Cardiac septum (tissue), 1 donor: ENCODE measurements at regions not wholly inside any gene's neighbourhood (a gene's known extent, or its start where the extent isn't known, plus 50 kb on each side); places are given as distances from the start of the nearest gene placed in this dataset.

Experiments
- DNase-seq: peaks from one replicate; pipeline ENCODE4 v3.0.0-alpha.2; 2020; ENCODE audit warnings: low spot score
- intact Hi-C: fragments of 100-400 bp; cut with DNase I; formaldehyde crosslinking; loops from one replicate; pipeline ENCODE4 v1.14.0; 2022
- donor health status: DM: no; HTN: no; CAD: no.

DNA sequence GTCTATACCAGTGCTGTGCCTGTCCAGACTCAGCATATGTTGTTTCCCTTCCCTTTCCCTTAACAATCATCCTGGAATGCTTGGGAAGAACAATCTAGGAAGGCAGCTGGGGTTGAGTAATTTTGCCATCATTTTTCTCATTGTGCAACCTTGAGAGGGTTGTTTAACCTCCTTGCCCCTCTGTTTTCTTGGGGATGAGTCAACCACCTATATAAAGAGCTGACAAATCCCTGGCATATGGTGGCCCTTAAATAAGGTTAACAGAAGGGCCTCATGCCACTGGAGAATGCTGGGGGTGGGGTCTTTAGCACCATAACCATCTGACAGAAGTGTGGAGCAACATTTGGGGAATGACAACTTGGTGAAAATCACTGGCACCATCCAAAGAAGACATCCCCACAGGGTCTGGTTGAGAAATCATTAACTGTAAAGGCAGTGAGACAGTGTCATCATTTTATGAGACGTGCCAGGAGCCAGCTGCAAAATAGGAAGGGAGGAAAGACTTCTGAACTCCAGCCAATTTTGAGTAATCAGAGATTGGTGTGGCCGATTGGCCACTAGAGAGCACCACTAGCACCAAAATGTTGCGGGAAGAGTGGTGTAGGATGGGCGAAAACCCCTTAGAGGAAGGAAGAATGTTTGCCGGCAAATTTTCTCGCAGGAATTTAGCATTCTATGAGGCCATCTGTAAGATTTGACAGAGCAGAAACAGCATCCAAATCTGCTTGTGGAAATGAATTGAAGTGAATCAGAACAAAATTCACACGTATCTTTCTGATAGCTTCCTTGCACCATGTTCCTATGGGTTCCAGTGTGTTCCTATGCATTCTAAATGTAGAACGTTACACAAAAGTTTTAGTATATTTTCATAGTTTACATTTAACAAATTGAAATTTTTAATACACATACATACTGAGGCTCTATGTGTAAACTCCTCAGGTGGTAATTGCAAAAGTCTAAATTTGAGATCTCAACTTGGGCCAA lies 113.8 kb downstream of the MSX2 start:
- intact Hi-C loops: no loop called here
- DNase-seq: no peak

DNA sequence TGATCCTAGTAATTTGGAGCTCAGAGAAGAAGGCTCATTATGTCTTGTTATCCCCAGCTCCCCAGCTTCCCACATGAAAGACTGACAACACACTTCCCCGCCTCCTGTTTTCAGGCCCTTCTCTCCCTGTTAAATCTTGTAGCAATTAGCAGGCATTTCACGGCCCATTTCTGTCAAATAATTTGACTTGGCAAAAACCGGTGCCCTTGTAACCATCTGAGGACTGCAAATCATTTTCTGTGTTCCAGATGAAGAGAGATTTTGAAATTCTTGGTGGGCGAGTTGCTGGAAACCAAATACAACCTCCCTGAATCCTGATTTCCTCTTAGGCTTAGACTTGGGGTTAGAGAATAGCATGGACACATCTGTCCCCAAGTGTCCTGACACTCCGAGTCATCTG lies 109.7 kb downstream of the MSX2 start:
- intact Hi-C loops: no loop called here
- DNase-seq: no peak

DNA sequence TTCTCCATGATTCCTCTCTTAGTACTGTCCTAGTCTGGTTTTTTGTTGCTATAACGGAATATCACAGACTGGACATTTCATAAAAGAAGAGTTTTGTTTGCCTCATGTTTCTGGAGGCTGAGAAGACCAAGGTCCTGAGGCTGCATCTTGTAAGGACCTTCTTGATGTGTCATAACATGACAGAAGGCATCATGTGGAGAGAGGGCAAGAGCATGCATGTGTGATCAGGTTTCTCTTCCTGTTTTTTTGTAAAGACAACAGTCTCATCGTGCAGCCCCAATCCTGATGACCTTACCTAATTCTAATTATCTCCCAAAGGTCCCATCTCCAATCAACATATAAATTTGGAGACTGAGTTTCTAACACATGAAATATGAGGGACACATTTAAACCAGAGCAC lies 108.4 kb downstream of the MSX2 start:
- intact Hi-C loops: no loop called here
- no peak for DNase-seq

DNA sequence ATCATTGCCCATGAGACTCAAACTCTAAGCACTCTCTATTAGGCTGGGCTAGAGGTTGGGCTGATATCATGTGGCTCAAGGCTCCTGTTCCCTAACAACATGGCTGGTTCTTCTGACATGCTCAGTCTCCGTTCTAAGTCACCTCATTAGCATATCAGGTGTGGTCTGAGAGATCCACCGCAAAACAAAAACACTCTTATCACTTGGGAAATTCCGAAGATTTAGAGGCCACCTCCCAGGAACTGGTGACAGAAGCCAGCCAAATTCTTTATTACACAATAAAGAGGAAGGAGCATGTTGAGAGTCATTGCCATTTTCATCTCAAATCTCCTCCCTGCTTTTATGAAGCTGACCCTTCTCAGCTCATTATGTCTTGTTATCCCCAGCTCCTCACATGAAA lies 107.6 kb downstream of the MSX2 start:
- intact Hi-C loops: no loop called here
- no peak for DNase-seq

DNA sequence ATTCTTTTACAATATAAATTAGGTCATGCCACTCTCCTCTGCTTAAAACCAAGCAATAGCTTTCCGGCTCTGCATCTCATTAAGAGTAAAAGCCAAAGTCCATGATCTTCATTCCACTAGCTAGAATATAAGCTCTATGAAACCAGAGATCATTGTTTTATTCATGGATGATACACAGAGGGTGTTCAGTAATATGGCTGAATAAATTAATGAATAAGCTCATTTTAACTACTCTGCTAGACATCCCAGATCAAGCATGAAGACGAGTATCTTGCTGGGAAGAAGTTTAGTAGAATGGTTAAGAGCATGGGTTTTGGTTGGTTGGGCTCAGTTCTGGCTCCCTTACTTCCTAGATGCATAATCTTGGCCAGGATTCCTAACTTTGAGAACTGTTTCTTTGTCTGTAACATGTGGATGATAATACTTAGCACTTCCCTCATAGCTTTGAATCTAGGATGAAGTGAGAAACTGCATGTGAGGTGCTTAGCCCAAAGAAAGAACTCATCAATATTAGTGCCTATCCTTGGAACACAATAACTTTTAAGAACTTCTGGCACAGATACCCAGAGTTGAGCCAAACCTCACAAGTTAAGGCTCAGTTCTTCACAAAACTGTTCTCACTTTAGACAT lies 106.8 kb downstream of the MSX2 start:
- intact Hi-C loops: no loop called here
- DNase-seq: no peak

DNA sequence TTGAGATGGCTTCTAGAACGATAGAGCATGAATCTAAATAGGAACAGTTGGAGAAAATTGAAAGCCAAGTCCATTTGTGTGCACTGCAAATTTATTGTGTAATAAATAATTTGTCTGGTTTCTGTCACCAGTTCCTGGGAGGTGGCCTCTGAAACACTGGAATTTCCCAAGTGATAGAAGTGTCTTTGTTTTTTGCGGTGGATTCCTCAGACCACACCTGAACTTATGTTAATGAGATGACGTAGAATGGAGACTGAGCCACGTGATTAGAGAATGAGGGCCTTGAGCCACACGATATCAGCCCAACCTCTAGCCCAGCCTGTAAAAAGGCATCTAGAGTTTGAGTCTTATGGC lies 105.1 kb downstream of the MSX2 start:
- no peak for DNase-seq
- intact Hi-C loops: no loop called here

DNA sequence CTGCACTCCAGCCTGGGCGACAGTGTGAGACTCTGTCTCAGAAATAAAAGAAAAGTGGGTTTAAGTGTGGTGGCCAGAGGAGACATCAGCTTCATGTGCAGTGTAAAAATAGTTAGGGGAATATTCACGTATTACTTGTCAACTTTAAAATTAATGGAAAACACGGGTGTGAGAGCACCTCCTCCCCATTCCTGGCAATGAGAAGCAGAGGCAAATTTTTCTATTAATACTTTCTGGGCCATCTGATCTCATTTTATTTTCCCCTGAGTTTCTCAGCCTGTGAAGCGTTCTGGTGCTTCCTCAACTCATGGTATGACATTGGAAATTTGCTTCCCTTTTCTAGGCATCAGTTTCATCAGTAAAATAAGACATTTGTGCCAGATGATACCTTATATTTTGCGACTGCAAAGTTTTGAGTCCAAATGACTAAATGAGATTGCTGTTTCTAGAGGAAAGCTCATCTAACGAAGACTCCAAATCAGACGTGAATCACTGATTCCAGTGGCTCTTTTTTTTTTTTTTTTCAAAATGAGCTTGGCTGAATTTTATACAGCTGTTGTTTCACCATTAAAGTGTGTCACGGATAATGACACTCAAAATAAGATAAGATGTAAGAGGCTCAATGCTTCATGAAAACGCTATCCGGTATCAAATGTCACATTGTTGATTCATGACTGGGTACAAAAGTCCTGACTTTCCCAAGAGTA lies 104.6 kb downstream of the MSX2 start:
- intact Hi-C loops: no loop called here
- DNase-seq: no peak

DNA sequence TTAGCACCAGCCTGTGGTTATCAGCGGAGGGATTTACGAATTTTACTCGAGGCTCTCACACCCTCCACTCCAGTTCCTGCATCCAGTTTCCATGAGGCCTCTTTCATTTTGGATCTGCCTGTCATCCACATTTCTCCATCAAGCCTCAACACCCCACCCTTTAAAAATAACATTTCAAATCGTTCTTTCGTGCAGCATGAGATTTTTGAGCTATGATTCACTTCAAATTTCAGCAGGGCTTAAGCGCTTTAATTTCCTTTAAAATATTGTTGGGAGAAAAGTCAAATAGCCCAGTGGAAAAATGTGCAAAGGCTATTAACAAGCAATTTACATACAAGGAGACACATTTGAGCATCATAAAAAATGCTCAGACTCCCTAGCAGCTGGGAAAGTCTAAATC lies 103.2 kb downstream of the MSX2 start:
- no peak for DNase-seq

DNA sequence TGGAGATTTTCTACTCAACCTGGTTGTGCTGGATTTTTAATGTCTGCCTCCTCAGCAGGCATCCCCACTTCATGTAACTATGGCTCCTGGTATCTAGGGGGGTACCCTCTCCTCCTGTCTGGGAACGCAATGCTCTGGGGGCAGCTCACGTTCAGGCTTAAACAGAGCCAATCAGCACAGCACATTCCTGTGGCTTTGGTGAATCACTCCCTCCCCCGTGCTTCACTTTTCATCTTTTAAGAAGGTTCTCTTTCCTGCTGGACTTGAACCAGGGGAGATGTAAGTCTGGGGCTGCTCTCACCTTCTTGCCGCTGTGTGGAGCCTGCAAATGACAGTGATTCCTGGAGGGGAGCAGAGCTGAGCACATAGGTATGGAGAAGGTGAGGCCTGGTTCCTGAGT lies 101.2 kb downstream of the MSX2 start:
- DNase-seq: no peak
- intact Hi-C loops: no loop called here

More for the DNA sequence above, 103.2 kb downstream of the MSX2 start:
- intact Hi-C loops: no loop called here

DNA sequence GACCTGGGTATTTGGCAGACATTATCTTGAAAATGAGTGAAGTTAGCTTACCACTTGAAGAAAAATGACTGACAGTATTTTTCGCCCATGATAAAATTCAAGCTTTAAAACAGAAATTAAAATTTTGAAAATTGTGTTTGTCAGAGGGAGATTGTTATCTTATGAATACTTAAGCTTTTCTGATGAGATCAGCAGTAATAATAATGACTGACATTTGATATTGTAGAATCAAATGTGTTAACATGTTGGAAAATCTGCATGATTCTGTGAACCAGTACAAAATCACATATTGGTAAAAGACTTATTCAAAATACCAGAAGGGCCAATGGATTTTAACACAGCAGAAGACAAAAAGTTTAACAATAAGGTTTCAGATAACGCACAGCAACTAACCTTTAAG lies 94.0 kb downstream of the MSX2 start:
- intact Hi-C loops: no loop called here
- no peak for DNase-seq

DNA sequence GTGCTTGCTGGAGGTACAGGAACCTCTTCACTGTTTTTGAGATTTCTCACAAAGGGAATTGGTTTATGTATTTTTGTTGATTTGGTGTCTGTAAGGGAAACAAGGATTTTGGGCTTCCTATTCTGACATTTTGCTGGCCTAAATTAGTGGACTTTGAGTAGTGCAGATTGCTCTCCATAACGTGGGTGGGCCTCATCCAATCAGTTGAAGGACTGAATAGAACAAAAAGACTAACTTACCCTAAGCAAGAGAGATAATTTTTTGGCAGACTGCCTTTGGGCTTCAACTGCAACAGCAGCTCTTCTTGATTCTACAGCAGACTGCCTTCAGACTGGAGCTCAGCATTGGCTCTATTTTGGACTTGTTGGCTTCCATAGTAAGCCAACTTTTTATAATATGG lies 93.2 kb downstream of the MSX2 start:
- intact Hi-C loops: no loop called here

DNA sequence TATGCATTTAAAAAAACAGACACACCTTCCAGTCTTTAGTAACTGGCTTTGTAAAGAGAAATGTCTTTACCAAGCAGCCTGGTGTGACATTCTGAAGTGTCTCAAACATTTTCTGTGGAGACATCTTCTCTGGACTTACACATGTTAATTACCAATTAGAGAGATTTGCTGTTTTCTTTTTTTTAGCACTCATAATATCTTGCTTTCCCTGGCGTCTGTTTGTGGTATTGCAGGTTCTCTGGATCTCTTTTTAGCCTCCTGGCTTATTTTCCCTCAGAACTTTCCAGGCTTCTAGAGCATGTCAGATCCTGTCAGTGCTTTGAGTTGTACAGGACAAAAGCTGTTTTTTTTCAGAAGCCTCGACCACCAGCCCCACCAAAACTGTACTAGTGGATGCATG lies 92.5 kb downstream of the MSX2 start:
- no peak for DNase-seq
- intact Hi-C loops: no loop called here

More for the DNA sequence above, 93.2 kb downstream of the MSX2 start:
- DNase-seq: no peak

DNA sequence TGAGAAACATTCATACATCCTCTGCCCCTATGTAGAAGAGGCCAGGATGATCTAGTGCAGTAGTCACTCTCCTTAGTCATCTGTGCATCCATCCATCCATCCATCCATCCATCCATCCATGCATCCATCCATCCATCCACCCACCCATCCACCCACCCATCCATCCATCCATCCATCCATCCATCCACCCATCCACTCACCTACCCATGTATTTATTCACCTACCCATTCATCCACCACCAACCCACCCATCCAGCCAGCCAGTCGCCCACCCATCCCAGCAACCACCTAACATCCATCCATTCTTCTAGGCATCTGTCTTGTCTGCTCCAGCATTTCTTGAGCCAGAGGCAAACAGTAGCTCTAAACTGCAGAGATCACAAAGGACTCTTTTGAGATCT lies 87.1 kb downstream of the MSX2 start:
- no peak for DNase-seq
- intact Hi-C loops: no loop called here

DNA sequence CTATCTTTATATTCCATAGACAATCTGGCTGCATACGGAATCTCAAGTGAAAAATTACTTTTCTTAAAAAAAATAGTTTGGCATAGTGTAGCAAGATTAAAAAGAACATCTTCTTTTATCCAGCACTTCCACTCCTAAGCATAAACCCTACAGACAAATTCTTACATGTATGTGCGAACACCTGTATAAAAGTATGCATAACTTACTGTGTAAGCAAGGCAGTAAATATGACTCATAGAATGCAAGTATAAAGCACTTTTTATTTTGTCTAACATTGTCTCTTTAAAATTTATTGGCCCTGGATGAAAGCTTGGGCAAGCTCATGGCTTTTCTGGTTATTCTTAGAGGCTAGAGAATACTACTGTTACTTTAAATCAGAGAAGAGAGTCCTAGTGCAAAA lies 86.4 kb downstream of the MSX2 start:
- DNase-seq: no peak
- intact Hi-C loops: no loop called here

DNA sequence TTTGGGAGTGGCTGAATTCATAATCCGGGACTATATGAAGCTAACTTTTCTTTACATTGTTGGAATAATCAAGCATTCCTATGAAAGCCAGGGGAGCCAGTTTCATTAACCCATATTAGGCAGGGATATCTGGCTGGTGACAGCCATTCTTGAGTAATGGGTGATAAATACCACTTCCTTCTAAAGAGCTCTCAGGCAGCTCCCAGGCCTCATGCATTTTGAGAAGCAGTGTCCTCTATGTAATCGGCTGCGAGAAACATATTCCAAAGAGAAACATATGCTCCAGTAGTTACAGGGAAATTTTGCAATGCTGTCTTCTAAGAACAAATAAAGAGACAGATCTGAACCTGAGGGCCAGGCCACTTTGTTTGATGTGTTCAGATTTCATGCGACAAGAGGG lies 83.1 kb downstream of the MSX2 start:
- DNase-seq: no peak
- intact Hi-C loops: no loop called here

DNA sequence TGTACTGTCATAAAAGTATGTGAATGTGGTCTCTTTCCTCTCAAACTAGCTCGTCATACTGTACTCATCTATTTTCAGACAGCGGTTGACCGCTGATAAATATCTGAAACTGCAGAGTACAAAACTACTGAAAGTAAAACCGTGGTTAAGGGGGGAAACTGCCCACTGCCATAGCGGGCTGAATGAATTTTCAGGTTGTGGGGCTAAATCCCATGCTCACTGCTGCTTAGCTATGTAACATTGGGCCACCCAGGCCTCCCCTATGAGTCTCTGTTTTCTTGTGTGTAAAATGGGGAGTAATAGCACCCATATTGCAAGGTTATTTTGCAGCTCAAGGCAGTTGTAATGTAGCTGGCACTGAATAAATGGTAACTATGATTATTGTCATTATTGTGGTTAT lies 82.3 kb downstream of the MSX2 start:
- no peak for DNase-seq
- intact Hi-C loops: no loop called here

DNA sequence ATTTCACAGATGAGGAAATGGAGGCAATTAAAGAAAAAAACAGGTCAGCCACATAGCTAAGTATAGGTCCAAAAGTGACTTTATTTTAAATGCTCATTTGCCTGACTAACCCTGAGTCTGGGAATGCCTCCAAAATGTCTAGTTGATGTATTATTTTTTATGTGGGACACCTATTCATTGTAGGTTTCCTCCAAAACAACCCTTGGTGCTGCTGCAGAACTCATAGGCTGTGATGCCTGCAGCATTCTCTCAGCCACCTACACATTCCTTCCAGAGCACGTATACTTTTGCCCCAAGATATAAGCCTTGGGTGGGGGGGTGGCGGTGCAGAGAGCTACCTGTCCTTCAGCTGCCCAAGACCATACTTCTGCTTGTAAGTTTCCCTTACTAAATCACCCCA lies 77.4 kb downstream of the MSX2 start:
- no peak for DNase-seq
- intact Hi-C loops: no loop called here

DNA sequence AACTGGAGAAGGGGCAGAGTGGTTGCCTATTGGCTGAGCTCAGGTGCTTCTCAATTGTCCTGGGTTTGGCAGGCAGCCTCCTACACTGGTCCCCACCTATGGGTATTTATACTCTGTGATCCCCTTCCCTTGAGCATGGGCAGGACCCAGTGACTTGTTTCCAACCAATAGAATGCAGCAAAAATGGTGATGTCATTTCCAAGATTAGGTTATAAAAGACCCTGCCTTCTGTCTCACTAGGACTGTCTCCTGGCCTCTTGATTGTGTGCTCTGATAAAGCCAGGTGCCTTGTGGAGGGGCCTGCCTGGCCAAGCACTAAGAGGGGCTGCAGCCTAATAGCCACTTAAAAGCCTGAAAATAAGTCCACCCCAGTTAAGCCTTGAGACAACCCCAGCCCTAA lies 76.1 kb downstream of the MSX2 start:
- DNase-seq: no peak
- intact Hi-C loops: no loop called here

DNA sequence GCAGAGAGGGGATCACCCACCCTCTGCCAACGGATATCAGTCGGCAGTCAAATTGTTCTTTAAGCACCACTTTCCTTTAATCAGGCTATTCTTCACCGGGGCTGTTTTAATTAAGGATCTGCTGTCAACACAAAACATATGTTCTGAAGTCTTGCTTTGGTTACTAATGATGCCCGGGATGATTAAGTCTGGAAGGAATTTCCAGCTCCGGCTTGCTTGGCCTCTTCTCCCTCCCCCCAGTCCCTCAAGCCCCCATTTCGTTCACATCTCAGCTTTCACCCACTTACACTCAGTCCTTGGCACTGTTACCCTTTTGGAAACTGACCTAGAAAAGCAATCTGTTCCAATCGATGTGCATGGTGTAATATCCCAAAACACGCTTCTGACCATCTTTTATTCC lies 74.7 kb downstream of the MSX2 start:
- DNase-seq: no peak
- intact Hi-C loops: no loop called here

DNA sequence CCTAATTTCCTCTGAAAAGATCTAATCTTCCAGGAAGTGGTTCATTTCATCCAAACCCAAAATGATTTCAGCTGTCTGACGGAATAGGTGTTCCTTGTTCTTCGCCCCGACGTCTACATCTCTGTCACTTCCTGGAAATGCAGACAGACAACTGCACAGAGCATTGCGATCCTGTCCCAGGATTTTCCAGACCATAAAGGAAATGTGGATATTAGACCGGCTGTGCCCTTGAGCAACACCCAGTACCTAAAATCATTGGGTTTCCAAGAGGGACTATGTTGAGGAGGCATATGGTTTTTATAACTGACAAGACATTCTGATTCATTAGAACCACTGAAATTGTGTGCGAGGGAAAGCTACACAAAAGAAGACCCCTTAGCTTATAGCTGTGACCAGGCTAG lies 74.2 kb downstream of the MSX2 start:
- intact Hi-C loops: no loop called here
- DNase-seq: no peak

DNA sequence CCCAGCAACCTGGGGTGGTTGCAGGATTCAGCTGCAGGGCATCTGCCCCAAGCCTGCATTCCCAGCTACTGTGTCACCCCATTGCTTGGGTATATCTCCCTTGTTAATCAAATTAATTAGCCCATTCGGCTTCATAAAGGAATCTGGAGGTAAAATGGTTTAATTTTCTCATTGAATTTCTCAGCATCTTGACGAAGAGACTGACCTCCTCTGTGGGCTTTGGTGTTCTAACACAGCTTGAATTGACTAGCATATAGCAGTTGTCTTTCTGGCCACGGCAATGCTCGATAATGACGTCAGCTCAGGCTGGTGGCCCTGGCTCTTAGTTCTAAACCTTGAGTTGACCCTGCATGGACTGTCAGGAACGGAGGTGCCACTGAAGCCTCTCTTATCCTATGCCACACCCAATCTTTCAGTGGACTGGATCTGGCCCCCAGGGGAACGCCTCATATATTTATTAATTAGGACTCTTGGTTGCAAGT lies 72.4 kb downstream of the MSX2 start:
- no peak for DNase-seq
- intact Hi-C loops: no loop called here
